OCI-LY3 (cell line): ENCODE measurements at regions not wholly inside any gene's neighbourhood (a gene's known extent, or its start where the extent isn't known, plus 50 kb on each side); places are given as distances from the start of the nearest gene placed in this dataset.

Source experiments
- H2AFZ ChIP-seq: fragments of 200-600, 300-600 bp; shearing (Covaris generic); 2 replicates; pipeline ENCODE4 v1.6.0; 2014; ENCODE audit warnings: antibody characterized with exemption, low read depth, low read length
- H3K27ac ChIP-seq: fragments of 200-600, 300-600 bp; sonication (generic); 2 replicates; pipeline ENCODE4 v1.5.1; 2014; ENCODE audit warnings: mild to moderate bottlenecking, low read length, moderate library complexity, mixed read lengths
- H3K27me3 ChIP-seq: fragments of 200-600, 300-600 bp; sonication (generic); 2 replicates; pipeline ENCODE4 v1.6.1; 2014; ENCODE audit warnings: low read depth, low read length, mixed read lengths
- H3K36me3 ChIP-seq: fragments of 200-600, 300-600 bp; sonication (generic); replicated peaks from 2 replicates; pipeline ENCODE3; 2014; ENCODE audit warnings: low read depth, low read length, mixed read lengths
- H3K4me1 ChIP-seq: fragments of 300-600, 200-600 bp; sonication (generic); 2 replicates; pipeline ENCODE4 v1.6.1; 2014; ENCODE audit warnings: low read length, mixed read lengths
- H3K4me2 ChIP-seq: fragments of 200-600, 300-600 bp; sonication (generic); 2 replicates; pipeline ENCODE4 v1.6.1; 2014; ENCODE audit warnings: low read length, mixed read lengths
- H3K4me3 ChIP-seq: fragments of 300-600, 200-600 bp; sonication (generic); 2 replicates; pipeline ENCODE4 v1.5.1; 2014; ENCODE audit warnings: antibody characterized with exemption, mild to moderate bottlenecking, low read length, moderate library complexity
- H3K79me2 ChIP-seq: fragments of 300-600, 200-600 bp; shearing (Covaris generic); 2 replicates; pipeline ENCODE4 v1.6.1; 2014; ENCODE audit warnings: mild to moderate bottlenecking, low read length, mixed read lengths
- H3K9ac ChIP-seq: fragments of 300-600, 200-600 bp; shearing (Covaris generic); 2 replicates; pipeline ENCODE4 v1.6.0; 2014; ENCODE audit warnings: mild to moderate bottlenecking, low read length, moderate library complexity
- H3K9me3 ChIP-seq: fragments of 200-600, 300-600 bp; shearing (Covaris generic); 2 replicates; pipeline ENCODE4 v1.6.1; 2014; ENCODE audit warnings: low read length, mixed read lengths; ENCODE audit not compliant: insufficient read depth
- H4K20me1 ChIP-seq: fragments of 200-600, 300-600 bp; sonication (generic); 2 replicates; pipeline ENCODE4 v1.6.1; 2016; ENCODE audit warnings: low read length, mixed read lengths; ENCODE audit not compliant: insufficient read depth
- EZH2phosphoT487 ChIP-seq: fragments of 200-600 bp; shearing (Covaris generic); IDR thresholded peaks from 2 replicates; pipeline ENCODE4 v1.6.1; 2018; ENCODE audit warnings: antibody characterized with exemption, mixed run types, low read depth
- TF ChIP-seq, protein P1 (sequence below): fragments of 200-600, 300-600 bp; sonication (generic); IDR thresholded peaks from 2 replicates; pipeline ENCODE4 v1.5.1; 2014; ENCODE audit warnings: antibody characterized with exemption, low read length, low read depth

DNA sequence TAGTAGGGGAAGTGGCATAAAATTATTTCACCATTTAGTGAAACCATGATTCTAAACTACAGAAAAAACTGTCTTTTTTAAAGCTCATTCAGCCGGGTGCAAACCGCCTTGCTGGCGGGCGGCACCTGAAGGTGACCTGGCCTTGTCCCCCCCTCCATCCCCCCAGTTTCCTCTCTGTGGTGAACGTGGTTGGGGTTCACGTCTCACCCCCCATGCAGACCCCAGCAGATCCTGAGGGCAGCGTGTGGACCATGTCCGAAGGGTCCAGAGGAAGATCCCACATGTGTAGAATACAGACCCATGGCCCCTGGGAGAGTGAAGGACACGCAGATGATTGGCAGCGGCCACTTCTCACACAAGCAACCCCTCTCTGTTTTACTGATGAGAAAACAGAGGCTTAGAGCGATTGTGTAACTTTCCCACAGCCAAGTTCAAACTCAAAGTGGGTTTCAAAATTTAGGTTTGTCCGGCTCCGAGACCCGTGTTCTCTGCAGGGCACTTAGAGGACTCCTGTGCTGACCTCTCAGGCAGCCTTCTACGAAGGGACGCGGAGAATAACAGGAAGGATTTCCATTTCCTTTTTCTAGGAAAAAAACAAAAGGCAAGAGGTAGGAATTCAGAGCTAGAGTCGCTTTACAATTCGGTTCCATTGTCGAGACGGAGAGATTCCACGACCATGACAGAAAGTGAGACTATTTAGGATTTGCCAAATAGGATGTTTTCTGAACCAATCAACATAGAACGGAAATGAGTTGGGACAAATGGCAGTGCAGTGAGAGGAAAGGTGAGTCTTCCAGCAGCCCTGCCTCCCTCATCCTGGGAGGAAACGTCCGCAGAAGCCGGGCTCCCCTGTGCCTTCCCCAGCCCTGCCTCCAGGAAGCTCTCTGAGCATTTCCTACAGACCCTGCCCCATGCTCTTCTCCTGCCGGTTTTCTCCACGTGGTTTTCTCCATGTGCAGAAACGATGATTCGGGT lies 67.6 kb upstream of the PITRM1 start:
- H4K20me1 ChIP-seq = no peaks in the 10 kb centered on the region
- H3K9me3 ChIP-seq = no peaks in the 10 kb centered on the region
- H3K4me3 ChIP-seq = peak overlapping the region; percentile 68
- peak overlapping the region; percentile 78 for H3K4me2 ChIP-seq
- H3K27me3 ChIP-seq = no peaks in the 10 kb centered on the region; the same call in 1 of the 2 replicates
- no peaks in the 10 kb centered on the region for H3K79me2 ChIP-seq
- H3K9ac ChIP-seq = no peak overlapping the region
- H3K36me3 ChIP-seq = no peaks in the 10 kb centered on the region
- 0 out of 2 replicates have a peak overlapping the region, but pooled peaks have one; percentile 27 for H2AFZ ChIP-seq
- no peak overlapping the region for H3K27ac ChIP-seq
- TF ChIP-seq EZH2phosphoT487 = no peak
- TF ChIP-seq, protein P1, sequence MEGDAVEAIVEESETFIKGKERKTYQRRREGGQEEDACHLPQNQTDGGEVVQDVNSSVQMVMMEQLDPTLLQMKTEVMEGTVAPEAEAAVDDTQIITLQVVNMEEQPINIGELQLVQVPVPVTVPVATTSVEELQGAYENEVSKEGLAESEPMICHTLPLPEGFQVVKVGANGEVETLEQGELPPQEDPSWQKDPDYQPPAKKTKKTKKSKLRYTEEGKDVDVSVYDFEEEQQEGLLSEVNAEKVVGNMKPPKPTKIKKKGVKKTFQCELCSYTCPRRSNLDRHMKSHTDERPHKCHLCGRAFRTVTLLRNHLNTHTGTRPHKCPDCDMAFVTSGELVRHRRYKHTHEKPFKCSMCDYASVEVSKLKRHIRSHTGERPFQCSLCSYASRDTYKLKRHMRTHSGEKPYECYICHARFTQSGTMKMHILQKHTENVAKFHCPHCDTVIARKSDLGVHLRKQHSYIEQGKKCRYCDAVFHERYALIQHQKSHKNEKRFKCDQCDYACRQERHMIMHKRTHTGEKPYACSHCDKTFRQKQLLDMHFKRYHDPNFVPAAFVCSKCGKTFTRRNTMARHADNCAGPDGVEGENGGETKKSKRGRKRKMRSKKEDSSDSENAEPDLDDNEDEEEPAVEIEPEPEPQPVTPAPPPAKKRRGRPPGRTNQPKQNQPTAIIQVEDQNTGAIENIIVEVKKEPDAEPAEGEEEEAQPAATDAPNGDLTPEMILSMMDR = no peak
- H3K4me1 ChIP-seq = peaks cover 5% of the 10 kb centered on the region; the same call in 1 of the 2 replicates

DNA sequence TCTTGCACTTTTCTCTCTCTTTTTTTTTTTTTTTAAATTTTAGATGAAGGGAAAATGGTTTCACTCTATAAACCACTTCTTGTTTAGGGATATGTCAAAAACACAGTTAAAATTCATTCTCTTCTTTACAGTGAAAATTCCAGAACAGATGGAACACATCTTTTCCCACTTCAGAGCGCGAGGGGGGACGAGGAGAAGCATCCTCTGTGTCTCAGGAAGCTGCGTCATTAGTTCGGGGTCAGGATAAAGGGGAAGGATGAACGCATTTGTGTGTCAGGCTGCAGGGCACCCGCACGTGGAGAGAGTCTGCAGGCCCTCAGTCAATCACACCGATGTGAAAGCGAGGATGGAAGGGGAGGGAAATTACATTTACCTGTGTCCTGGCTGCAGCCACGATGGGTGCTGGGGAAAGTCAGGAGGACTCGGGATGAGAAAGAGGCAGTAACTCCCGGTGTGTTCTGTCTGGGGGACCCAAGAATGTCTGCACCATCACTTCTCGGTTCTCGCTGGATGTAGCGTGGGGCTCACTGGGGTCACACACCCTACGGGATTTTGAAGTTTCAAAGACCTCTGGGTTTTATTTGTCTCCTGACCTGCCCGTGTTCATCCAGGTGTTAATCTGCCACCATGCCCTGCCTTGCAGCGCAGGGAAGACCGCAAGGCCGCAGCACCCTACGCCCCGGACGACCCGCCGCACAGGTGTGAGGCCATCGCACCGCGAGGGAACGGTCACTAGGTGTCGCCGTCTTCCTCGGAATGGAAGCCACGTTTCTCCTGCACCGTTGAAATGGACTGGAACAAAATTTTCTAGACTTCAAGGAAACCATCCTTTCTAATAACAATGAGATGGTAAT lies 66.7 kb upstream of the PITRM1 start:
- Histone ChIP-seq H3K79me2 (no peaks in the 10 kb centered on the region), H2AFZ (0 out of 2 replicates have a peak overlapping the region, but pooled peaks have one; percentile 27), H3K36me3 (no peaks in the 10 kb centered on the region), H3K4me3 (peak overlapping the region; percentile 68), H3K4me2 (peak overlapping the region; percentile 78), H3K27me3 (no peaks in the 10 kb centered on the region; the same call in 1 of the 2 replicates), H3K9ac (no peak overlapping the region), H3K4me1 (peaks cover 5% of the 10 kb centered on the region; the same call in 1 of the 2 replicates), H3K27ac (no peak overlapping the region), H4K20me1 (no peaks in the 10 kb centered on the region), H3K9me3 (no peaks in the 10 kb centered on the region)
- TF ChIP-seq, protein P1 = peak; percentile 60
- TF ChIP-seq EZH2phosphoT487 = no peak

DNA sequence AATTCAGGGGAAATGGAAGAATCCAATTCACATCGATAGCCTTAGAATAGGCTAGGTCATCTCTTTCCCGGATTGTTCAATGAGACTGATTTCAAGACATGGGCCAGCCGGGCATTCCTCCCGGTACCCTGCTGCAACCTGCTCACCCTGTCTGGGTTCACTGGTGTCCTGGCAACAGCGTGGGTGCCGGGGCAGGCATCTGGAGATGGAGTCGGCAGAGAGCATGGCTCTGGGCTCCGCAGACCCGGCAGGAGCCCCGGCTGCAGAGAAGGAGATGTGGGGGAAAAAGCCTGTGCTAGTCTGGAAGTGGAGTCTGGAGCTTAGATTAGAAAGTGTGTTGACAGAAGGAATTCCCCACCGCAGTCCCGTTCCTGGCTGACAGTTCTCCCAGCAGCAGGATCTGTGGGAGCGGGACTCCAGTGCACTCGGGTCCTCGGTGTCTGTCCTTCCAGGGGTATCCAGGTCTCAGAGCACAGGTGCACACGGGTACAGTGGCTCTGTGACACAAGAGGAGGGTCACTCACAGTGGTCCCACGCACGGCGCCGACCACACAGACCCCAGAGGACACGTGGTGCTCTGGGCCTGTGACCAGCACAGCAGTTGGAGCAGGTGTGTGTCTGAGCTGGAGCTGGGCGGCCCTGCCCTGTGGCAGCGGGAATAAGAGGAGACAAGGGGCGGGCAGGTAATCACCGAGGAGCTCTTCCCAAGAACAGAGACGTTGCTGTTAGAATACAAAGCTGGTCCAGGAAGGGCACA lies 65.7 kb upstream of the PITRM1 start:
- no peak overlapping the region for H3K4me2 ChIP-seq
- H3K36me3 ChIP-seq = no peaks in the 10 kb centered on the region
- no peak overlapping the region for H3K4me3 ChIP-seq
- no peak for TF ChIP-seq EZH2phosphoT487
- TF ChIP-seq, protein P1 = no peak
- H3K4me1 ChIP-seq = peaks cover 5% of the 10 kb centered on the region; the same call in 1 of the 2 replicates
- H3K79me2 ChIP-seq = no peaks in the 10 kb centered on the region
- H4K20me1 ChIP-seq = no peaks in the 10 kb centered on the region
- H2AFZ ChIP-seq = no peak overlapping the region
- H3K27ac ChIP-seq = no peak overlapping the region
- no peaks in the 10 kb centered on the region for H3K9me3 ChIP-seq
- no peak overlapping the region for H3K9ac ChIP-seq
- H3K27me3 ChIP-seq = no peaks in the 10 kb centered on the region; the same call in 1 of the 2 replicates
